Skeletal muscle satellite cell (primary cell): ENCODE measurements at regions not wholly inside any gene's neighbourhood (a gene's known extent, or its start where the extent isn't known, plus 50 kb on each side); places are given as distances from the start of the nearest gene placed in this dataset.

Experiments used
- H3K27me3 ChIP-seq: 2 replicates; pipeline ENCODE4 v1.7.0; 2013; ENCODE audit warnings: low read length; ENCODE audit not compliant: control insufficient read depth, insufficient read depth
- H3K36me3 ChIP-seq: 2 replicates; pipeline ENCODE4 v1.7.0; 2013; ENCODE audit warnings: mild to moderate bottlenecking, control low read depth, low read length; ENCODE audit not compliant: insufficient read depth
- H3K4me1 ChIP-seq: 2 replicates; pipeline ENCODE4 v1.7.0; 2013; ENCODE audit warnings: low read length; ENCODE audit not compliant: control insufficient read depth, insufficient read depth
- H3K4me2 ChIP-seq: 2 replicates; pipeline ENCODE4 v1.7.0; 2013; ENCODE audit warnings: mild to moderate bottlenecking, low read length
- H3K4me3 ChIP-seq: 2 replicates; pipeline ENCODE4 v1.7.0; 2013; ENCODE audit warnings: low read length
- H3K9ac ChIP-seq: 2 replicates; pipeline ENCODE4 v1.7.0; 2013; ENCODE audit warnings: mild to moderate bottlenecking, low read depth, low read length, moderate library complexity
- H3K9me3 ChIP-seq: replicated peaks from 2 replicates; pipeline ENCODE4 v1.7.0; 2013; ENCODE audit warnings: mild to moderate bottlenecking, control low read depth, low read length

GRCh38 chr2:10520154-10520553 lies 72.0 kb upstream of the ODC1 start:
- H3K27me3 ChIP-seq = peaks cover 6% of the 10 kb centered on the region
- no peaks in the 10 kb centered on the region for H3K36me3 ChIP-seq
- no peak overlapping the region for H3K4me2 ChIP-seq
- no peak overlapping the region for H3K4me3 ChIP-seq
- no peaks in the 10 kb centered on the region for H3K4me1 ChIP-seq
- H3K9me3 ChIP-seq = peaks cover 8% of the 10 kb centered on the region
- no peak overlapping the region for H3K9ac ChIP-seq

GRCh38 chr2:10519394-10519740 lies 71.2 kb upstream of the ODC1 start:
- Histone ChIP-seq H3K4me1 (peaks cover 3% of the 10 kb centered on the region), H3K36me3 (no peaks in the 10 kb centered on the region), H3K4me2 (no peak overlapping the region), H3K27me3 (no peaks in the 10 kb centered on the region), H3K9me3 (peaks cover 8% of the 10 kb centered on the region), H3K9ac (no peak overlapping the region), H3K4me3 (no peak overlapping the region)

GRCh38 chr2:10518470-10519393 lies 70.6 kb upstream of the ODC1 start:
- Histone ChIP-seq H3K36me3 (no peaks in the 10 kb centered on the region), H3K9ac (no peak overlapping the region), H3K27me3 (no peaks in the 10 kb centered on the region), H3K9me3 (peaks cover 8% of the 10 kb centered on the region), H3K4me3 (no peak overlapping the region), H3K4me1 (peaks cover 9% of the 10 kb centered on the region), H3K4me2 (no peak overlapping the region)

GRCh38 chr2:10517351-10518043 lies 69.4 kb upstream of the ODC1 start:
- H3K27me3 ChIP-seq = no peaks in the 10 kb centered on the region
- H3K9ac ChIP-seq = no peak overlapping the region
- H3K4me3 ChIP-seq = no peak overlapping the region
- no peaks in the 10 kb centered on the region for H3K36me3 ChIP-seq
- no peak overlapping the region for H3K4me2 ChIP-seq
- H3K4me1 ChIP-seq = peaks cover 9% of the 10 kb centered on the region
- peaks cover 8% of the 10 kb centered on the region for H3K9me3 ChIP-seq

- no peaks in the 10 kb centered on the region for H3K36me3 ChIP-seq
- H3K4me2 ChIP-seq = no peak overlapping the region
- peaks cover 8% of the 10 kb centered on the region for H3K9me3 ChIP-seq
- no peak overlapping the region for H3K4me3 ChIP-seq
- no peaks in the 10 kb centered on the region for H3K27me3 ChIP-seq
- no peak overlapping the region for H3K9ac ChIP-seq
- peaks cover 9% of the 10 kb centered on the region for H3K4me1 ChIP-seq
Measured at GRCh38 chr2:10515887-10516286, 67.8 kb upstream of the ODC1 start.

- Histone ChIP-seq H3K27me3 (no peaks in the 10 kb centered on the region), H3K4me3 (no peak overlapping the region), H3K36me3 (no peaks in the 10 kb centered on the region), H3K9ac (no peak overlapping the region), H3K9me3 (peaks cover 8% of the 10 kb centered on the region), H3K4me2 (peak overlapping the region; percentile 39), H3K4me1 (peaks cover 9% of the 10 kb centered on the region)
Measured at GRCh38 chr2:10514743-10515142, 66.6 kb upstream of the ODC1 start.

- Histone ChIP-seq H3K9me3 (peaks cover 8% of the 10 kb centered on the region), H3K4me1 (peaks cover 9% of the 10 kb centered on the region), H3K4me2 (peak overlapping the region; percentile 39), H3K27me3 (no peaks in the 10 kb centered on the region), H3K4me3 (no peak overlapping the region), H3K9ac (no peak overlapping the region), H3K36me3 (no peaks in the 10 kb centered on the region)
Measured at GRCh38 chr2:10514273-10514672, 66.1 kb upstream of the ODC1 start.

- H3K36me3 ChIP-seq = no peaks in the 10 kb centered on the region
- no peak overlapping the region for H3K4me3 ChIP-seq
- H3K4me1 ChIP-seq = peaks cover 9% of the 10 kb centered on the region
- H3K9me3 ChIP-seq = peaks cover 8% of the 10 kb centered on the region
- H3K27me3 ChIP-seq = peaks cover 1% of the 10 kb centered on the region
- no peak overlapping the region for H3K9ac ChIP-seq
- no peak overlapping the region for H3K4me2 ChIP-seq
Measured at GRCh38 chr2:10513201-10513600, 65.1 kb upstream of the ODC1 start.

- Histone ChIP-seq H3K27me3 (peaks cover 21% of the 10 kb centered on the region), H3K4me2 (no peak overlapping the region), H3K9me3 (no peaks in the 10 kb centered on the region)
Measured at GRCh38 chr2:10508038-10508437, 59.9 kb upstream of the ODC1 start.

GRCh38 chr2:10507106-10507505 lies 59.0 kb upstream of the ODC1 start:
- Histone ChIP-seq H3K4me3 (no peak overlapping the region), H3K27me3 (peaks cover 27% of the 10 kb centered on the region)

More at GRCh38 chr2:10508038-10508437, 59.9 kb upstream of the ODC1 start:
- H3K4me1 ChIP-seq = no peaks in the 10 kb centered on the region
- H3K4me3 ChIP-seq = no peak overlapping the region
- H3K9ac ChIP-seq = no peak overlapping the region
- no peaks in the 10 kb centered on the region for H3K36me3 ChIP-seq

GRCh38 chr2:10504994-10505820 lies 57.1 kb upstream of the ODC1 start:
- Histone ChIP-seq H3K36me3 (no peaks in the 10 kb centered on the region), H3K27me3 (peaks cover 27% of the 10 kb centered on the region), H3K9me3 (no peaks in the 10 kb centered on the region), H3K4me2 (no peak overlapping the region), H3K4me3 (no peak overlapping the region), H3K4me1 (no peaks in the 10 kb centered on the region), H3K9ac (no peak overlapping the region)

More at GRCh38 chr2:10507106-10507505, 59.0 kb upstream of the ODC1 start:
- Histone ChIP-seq H3K9me3 (no peaks in the 10 kb centered on the region), H3K9ac (no peak overlapping the region), H3K4me2 (no peak overlapping the region), H3K36me3 (no peaks in the 10 kb centered on the region), H3K4me1 (no peaks in the 10 kb centered on the region)
